Calu3 (cell line): ENCODE measurements at regions not wholly inside any gene's neighbourhood (a gene's known extent, or its start where the extent isn't known, plus 50 kb on each side); places are given as distances from the start of the nearest gene placed in this dataset.

Experiments
- BruUV-seq: library from RNA; stranded (reverse); fragments of 400-500 nt; replicated peaks from 2 replicates; lab custom pipeline; 2021; lab: Mats Ljungman, UMichigan
- CTCF ChIA-PET: fragments of 300-600 bp; sonication (Branson Sonifier 250); formaldehyde crosslinking; loops from one replicate; lab custom pipeline; 2022; ENCODE audit warnings: antibody characterized with exemption; lab: Charles Lee
- DNase-seq: peaks from one replicate; pipeline ENCODE4 v3.0.0; 2022
- H3K27ac Mint-ChIP-seq: one replicate; pipeline ENCODE4 v1.8.0; 2022; ENCODE audit warnings: mixed read lengths; ENCODE audit not compliant: unreplicated experiment
- H3K27me3 Mint-ChIP-seq: one replicate; pipeline ENCODE4 v1.8.0; 2022; ENCODE audit warnings: mixed read lengths; ENCODE audit not compliant: unreplicated experiment
- H3K36me3 Mint-ChIP-seq: one replicate; pipeline ENCODE4 v1.8.0; 2022; ENCODE audit warnings: mild to moderate bottlenecking, moderate library complexity, mixed read lengths; ENCODE audit not compliant: insufficient read depth, unreplicated experiment
- H3K4me1 Mint-ChIP-seq: one replicate; pipeline ENCODE4 v1.8.0; 2022; ENCODE audit warnings: mild to moderate bottlenecking, low read depth, mixed read lengths; ENCODE audit not compliant: unreplicated experiment
- H3K4me3 Mint-ChIP-seq: one replicate; pipeline ENCODE4 v1.8.0; 2022; ENCODE audit warnings: mild to moderate bottlenecking, low read depth, moderate library complexity, mixed read lengths; ENCODE audit not compliant: unreplicated experiment
- H3K9me3 Mint-ChIP-seq: one replicate; pipeline ENCODE4 v1.8.0; 2022; ENCODE audit warnings: low read depth, mixed read lengths; ENCODE audit not compliant: unreplicated experiment
- intact Hi-C: fragments of 100-400 bp; cut with micrococcal nuclease; formaldehyde crosslinking; loops from one replicate; pipeline ENCODE4 v1.10.0; 2022; ENCODE audit not compliant: unreplicated experiment
- TF ChIP-seq, protein P1 (sequence below): fragments of 200-600 bp; IDR thresholded peaks from one replicate; pipeline ENCODE4 v1.8.0; 2022; ENCODE audit warnings: antibody characterized with exemption; ENCODE audit not compliant: unreplicated experiment

DNA sequence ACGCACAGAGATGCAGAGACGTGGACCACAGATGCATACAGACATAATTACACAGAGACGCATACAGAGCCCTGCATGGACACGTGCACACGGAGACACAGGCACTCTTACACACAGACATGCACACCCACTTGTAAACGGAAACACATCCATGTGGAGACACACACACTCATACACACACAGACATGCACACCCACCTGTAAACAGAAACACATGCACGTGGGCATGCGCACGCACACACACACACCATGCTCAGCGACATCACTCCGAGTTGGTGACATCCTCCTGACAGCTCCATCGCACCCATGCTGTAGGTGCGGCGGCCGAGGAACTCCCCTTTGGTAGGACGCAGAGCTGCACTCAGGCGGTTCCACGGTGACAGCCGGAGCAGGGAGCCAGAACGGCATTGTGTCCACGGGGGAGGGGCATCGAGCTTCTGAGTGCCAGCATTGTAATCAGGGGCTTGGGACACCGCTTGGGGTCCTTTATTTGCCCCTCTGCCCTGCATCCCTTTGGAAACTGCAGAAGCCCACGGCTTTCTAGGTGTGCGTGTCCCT, 233.5 kb downstream of the RBFOX3 start:
- TF ChIP-seq, protein P1, sequence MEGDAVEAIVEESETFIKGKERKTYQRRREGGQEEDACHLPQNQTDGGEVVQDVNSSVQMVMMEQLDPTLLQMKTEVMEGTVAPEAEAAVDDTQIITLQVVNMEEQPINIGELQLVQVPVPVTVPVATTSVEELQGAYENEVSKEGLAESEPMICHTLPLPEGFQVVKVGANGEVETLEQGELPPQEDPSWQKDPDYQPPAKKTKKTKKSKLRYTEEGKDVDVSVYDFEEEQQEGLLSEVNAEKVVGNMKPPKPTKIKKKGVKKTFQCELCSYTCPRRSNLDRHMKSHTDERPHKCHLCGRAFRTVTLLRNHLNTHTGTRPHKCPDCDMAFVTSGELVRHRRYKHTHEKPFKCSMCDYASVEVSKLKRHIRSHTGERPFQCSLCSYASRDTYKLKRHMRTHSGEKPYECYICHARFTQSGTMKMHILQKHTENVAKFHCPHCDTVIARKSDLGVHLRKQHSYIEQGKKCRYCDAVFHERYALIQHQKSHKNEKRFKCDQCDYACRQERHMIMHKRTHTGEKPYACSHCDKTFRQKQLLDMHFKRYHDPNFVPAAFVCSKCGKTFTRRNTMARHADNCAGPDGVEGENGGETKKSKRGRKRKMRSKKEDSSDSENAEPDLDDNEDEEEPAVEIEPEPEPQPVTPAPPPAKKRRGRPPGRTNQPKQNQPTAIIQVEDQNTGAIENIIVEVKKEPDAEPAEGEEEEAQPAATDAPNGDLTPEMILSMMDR: no peak
- CTCF ChIA-PET: no interaction called here
- intact Hi-C loops: no loop called here
- no peaks in the 10 kb centered on the region for H3K9me3 Mint-ChIP-seq
- H3K4me1 Mint-ChIP-seq: no peaks in the 10 kb centered on the region
- no peaks in the 10 kb centered on the region for H3K36me3 Mint-ChIP-seq
- no peak overlapping the region for H3K4me3 Mint-ChIP-seq
- H3K27ac Mint-ChIP-seq: no peak overlapping the region
- BruUV-seq: no TSS peak
- DNase-seq: no peak
- peaks cover 100% of the 10 kb centered on the region for H3K27me3 Mint-ChIP-seq

DNA sequence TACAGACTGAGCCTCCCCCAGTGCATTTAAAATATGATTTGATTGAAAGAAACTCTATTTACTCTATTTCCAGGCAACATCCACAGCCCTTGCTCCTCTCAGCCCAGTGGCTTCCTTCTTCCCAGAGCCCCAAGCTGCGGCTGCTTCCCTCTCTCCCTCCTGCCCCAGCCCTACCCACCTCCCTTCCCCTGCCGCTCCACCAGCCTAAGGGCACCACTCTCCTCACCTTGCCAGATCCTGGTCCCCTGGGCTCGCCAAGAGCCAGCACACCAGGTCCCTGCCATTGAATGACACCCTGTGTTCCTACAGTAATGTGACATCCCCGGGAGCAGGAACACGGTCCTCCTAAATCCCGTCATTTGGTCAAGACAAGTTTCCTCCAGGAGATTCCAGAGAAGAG, 236.0 kb downstream of the RBFOX3 start:
- TF ChIP-seq, protein P1: no peak
- Mint-ChIP-seq H3K36me3 (no peaks in the 10 kb centered on the region), H3K4me3 (no peak overlapping the region), H3K27ac (no peak overlapping the region), H3K9me3 (no peaks in the 10 kb centered on the region), H3K27me3 (peaks cover 100% of the 10 kb centered on the region), H3K4me1 (no peaks in the 10 kb centered on the region)
- intact Hi-C loops: no loop called here
- no peak for DNase-seq
- no TSS peak for BruUV-seq
- CTCF ChIA-PET: no interaction called here

DNA sequence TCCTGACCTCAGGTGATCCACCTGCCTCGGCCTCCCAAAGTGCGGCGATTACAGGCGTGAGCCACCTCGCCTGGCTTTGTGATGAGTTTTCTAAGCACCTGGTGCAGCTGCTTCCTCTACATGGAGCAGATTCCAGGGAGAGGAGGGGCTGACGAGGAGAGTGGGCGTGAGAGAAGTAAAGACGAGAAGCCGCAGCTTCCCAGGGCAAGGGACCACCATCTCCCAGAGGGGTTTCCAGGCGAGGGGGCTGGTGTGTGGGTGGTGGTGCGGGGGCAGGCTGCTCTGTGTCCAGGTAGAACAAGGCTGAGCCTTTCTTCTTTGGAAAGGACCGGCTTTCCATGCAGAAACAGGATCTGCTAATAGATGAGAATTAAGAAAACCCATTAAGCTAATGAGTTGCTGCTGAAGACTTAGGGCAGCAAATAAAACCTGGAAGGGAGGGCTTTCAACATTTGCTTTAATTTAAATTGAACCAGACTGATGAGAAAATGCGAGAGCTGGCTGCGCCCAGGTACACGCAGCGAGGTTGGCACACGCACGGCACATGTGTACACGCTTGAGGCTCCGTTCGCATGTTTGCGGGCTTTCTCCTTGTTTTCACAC, 236.7 kb downstream of the RBFOX3 start:
- H3K27ac Mint-ChIP-seq: no peak overlapping the region
- TF ChIP-seq, protein P1: no peak
- no peaks in the 10 kb centered on the region for H3K36me3 Mint-ChIP-seq
- peaks cover 100% of the 10 kb centered on the region for H3K27me3 Mint-ChIP-seq
- no peak overlapping the region for H3K4me3 Mint-ChIP-seq
- intact Hi-C loops: no loop called here
- no peaks in the 10 kb centered on the region for H3K9me3 Mint-ChIP-seq
- no peaks in the 10 kb centered on the region for H3K4me1 Mint-ChIP-seq
- BruUV-seq: no TSS peak
- DNase-seq: no peak
- CTCF ChIA-PET: interaction anchor here (0.9 kb wide), 1 partner anchor 17 kb away, joined by 3 read pairs; no protein-coding TSS in a partner anchor

DNA sequence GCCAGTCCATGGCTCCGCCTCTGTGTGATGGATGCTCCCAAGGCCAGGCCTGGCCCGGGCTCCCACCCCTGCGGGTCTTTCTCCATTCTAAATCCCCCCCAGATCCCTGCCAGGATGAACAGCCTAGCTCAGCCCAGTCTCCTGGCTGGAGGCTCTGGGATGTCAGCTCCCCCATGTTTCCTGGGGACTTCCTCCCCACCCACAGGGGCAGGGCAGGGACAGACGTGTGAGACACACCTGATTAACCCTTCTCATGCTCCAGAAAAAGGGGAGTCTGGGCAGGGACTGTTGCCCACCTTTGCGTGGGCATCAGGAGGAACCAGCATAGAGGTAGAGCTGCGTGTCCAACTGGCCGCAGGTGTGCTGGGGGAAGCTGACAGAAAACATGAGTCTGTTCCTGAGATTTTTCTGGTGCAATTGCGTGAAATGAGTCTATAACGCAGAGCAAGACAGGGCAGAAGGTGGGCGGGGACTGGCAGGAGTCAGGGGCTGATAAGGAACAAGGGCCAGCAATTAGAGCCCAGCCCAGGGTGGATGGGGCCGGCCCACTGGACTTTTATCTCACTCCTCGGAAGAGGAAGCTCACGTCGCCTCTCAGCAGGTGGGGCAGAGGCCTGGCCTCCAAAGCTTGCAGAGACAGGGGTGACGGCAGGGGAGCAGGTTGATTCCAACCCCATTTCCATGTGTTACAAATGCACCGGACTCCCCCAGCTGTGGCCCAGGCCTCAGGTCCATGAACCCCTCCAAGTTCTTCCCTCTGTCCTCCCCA, 238.2 kb downstream of the RBFOX3 start:
- intact Hi-C loops: no loop called here
- no peak for DNase-seq
- Mint-ChIP-seq H3K4me1 (no peaks in the 10 kb centered on the region), H3K9me3 (no peaks in the 10 kb centered on the region), H3K36me3 (no peaks in the 10 kb centered on the region), H3K27me3 (peaks cover 100% of the 10 kb centered on the region), H3K27ac (no peak overlapping the region), H3K4me3 (no peak overlapping the region)
- TF ChIP-seq, protein P1: no peak
- no TSS peak for BruUV-seq
- CTCF ChIA-PET: no interaction called here
